ENCODE measurements at regions not wholly inside any gene's neighbourhood (a gene's known extent, or its start where the extent isn't known, plus 50 kb on each side); places are given as distances from the start of the nearest gene placed in this dataset.

GRCh38 chr2:2575870-2576386 is 244.9 kb upstream of the MYT1L start:
- DNase-seq (ENCODE audit: low spot score) = no peak
- TF ChIP-seq, protein P1, sequence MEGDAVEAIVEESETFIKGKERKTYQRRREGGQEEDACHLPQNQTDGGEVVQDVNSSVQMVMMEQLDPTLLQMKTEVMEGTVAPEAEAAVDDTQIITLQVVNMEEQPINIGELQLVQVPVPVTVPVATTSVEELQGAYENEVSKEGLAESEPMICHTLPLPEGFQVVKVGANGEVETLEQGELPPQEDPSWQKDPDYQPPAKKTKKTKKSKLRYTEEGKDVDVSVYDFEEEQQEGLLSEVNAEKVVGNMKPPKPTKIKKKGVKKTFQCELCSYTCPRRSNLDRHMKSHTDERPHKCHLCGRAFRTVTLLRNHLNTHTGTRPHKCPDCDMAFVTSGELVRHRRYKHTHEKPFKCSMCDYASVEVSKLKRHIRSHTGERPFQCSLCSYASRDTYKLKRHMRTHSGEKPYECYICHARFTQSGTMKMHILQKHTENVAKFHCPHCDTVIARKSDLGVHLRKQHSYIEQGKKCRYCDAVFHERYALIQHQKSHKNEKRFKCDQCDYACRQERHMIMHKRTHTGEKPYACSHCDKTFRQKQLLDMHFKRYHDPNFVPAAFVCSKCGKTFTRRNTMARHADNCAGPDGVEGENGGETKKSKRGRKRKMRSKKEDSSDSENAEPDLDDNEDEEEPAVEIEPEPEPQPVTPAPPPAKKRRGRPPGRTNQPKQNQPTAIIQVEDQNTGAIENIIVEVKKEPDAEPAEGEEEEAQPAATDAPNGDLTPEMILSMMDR (IDR thresholded peaks at IDR 0.05; ENCODE audit: extremely low read depth, missing control alignments) = no peak

DNA sequence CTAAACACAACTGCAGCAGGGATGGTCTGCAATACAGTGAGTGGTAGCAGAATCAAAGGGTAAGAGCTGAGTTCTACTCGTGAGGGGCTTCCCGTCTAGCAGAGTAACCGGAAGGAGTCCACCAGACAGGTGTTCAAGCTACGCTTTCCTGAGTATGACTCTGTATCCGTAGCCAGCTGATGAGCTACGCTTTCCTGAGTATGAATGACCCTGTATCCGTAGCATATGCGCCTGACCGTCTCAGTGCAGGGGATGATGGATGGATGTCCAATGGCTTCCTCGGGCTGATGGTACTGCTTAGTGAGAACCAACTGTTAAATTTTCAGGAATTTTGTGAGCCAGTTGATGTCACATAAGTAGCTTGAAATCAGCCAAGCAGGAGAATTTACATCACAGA is 244.1 kb upstream of the MYT1L start:
- DNase-seq (ENCODE audit: low spot score) = no peak
- TF ChIP-seq, protein P1 (IDR thresholded peaks at IDR 0.05; ENCODE audit: extremely low read depth, missing control alignments) = no peak

GRCh38 chr2:2574401-2575180 is 243.5 kb upstream of the MYT1L start:
- TF ChIP-seq, protein P1 (IDR thresholded peaks at IDR 0.05; ENCODE audit: extremely low read depth, missing control alignments) = no peak
- DNase-seq (ENCODE audit: low spot score) = no peak

- TF ChIP-seq, protein P1 (IDR thresholded peaks at IDR 0.05; ENCODE audit: extremely low read depth, missing control alignments) = no peak
- no peak for DNase-seq (ENCODE audit: low spot score)
These were observed 242.7 kb upstream of the MYT1L start for GRCh38 chr2:2573658-2574293.

DNA sequence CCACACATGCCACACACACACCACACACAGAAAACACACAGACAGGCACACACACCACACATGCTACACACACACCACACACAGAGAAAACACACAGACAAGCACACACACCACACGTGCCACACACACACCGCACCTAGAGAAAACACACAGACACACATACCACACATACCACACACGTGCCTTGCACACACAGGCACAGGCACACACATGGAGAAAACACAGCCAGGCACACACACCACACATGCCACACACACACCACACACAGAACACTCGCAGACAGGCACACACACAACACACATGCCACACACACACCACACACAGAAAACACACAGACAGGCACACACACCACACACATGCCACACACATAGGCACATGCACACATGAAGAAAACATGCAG is 242.1 kb upstream of the MYT1L start:
- no peak for DNase-seq (ENCODE audit: low spot score)
- TF ChIP-seq, protein P1 (IDR thresholded peaks at IDR 0.05; ENCODE audit: extremely low read depth, missing control alignments) = no peak

GRCh38 chr2:2572393-2573204 is 241.5 kb upstream of the MYT1L start:
- TF ChIP-seq, protein P1 (IDR thresholded peaks at IDR 0.05; ENCODE audit: extremely low read depth, missing control alignments) = no peak

More at GRCh38 chr2:2572393-2573204, 241.5 kb upstream of the MYT1L start:
- no peak for DNase-seq (ENCODE audit: low spot score)
